ENCODE measurements at regions not wholly inside any gene's neighbourhood (a gene's known extent, or its start where the extent isn't known, plus 50 kb on each side); places are given as distances from the start of the nearest gene placed in this dataset.

DNA sequence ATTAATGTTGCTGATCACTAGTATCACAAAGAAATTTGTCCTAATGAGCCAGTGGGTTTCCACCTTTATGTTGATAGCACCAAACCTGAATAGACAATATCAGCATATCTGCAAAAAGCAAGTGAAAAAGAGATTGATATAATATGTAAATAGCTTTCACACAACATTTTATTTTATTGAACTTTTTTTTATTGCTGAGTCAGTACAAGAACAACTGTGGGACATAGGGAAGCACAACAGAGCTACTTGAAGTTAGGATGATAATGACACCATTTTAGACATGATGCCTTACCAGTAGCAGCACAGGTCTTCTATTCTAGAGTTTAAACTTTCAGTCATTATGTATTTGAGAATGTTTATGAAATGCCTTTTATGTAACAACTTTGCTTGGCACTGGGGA lies 554.1 kb upstream of the SETBP1 start:
- H3K27me3 Mint-ChIP-seq, result peaks cover 2 to 17% of the 10 kb centered on the region in 2 donors
- ATAC-seq, result no peak
- H3K9me3 Mint-ChIP-seq, result no peaks in the 10 kb centered on the region
- no peak for DNase-seq (ENCODE audit: low spot score)
- peaks cover 0 to 5% of the 10 kb centered on the region in 2 donors for H3K4me1 Mint-ChIP-seq (ENCODE audit: low read depth in 2 of 2)
- no peaks in the 10 kb centered on the region for H3K36me3 Mint-ChIP-seq
- H3K27ac Mint-ChIP-seq, result no peak overlapping the region
- no peak overlapping the region for H3K4me3 Mint-ChIP-seq

DNA sequence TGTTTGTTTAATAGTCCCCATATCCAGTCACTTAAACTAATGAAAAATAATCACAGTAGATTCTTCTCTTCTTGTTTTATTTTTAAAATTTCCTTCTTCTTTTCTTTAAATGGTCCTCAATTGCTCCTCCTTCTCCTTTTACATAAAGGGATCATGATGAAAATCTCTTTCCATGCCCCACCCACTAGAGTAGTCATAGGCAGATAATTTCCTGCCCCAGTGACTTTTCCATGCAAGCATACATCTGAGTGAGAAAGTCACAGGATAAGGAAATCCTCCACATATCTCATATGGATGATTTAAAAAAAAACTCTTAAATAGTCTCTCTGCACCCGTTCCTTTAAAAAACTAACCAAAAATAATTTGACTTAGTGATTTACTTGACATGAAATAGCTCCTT lies 552.3 kb upstream of the SETBP1 start:
- ATAC-seq, result no peak
- Mint-ChIP-seq H3K4me3 (no peak overlapping the region), H3K4me1 (ENCODE audit: low read depth in 2 of 2) (peaks cover 0 to 5% of the 10 kb centered on the region in 2 donors), H3K27me3 (peaks cover 2 to 20% of the 10 kb centered on the region in 2 donors), H3K9me3 (no peaks in the 10 kb centered on the region), H3K36me3 (no peaks in the 10 kb centered on the region), H3K27ac (no peak overlapping the region)
- DNase-seq (ENCODE audit: low spot score), result no peak

DNA sequence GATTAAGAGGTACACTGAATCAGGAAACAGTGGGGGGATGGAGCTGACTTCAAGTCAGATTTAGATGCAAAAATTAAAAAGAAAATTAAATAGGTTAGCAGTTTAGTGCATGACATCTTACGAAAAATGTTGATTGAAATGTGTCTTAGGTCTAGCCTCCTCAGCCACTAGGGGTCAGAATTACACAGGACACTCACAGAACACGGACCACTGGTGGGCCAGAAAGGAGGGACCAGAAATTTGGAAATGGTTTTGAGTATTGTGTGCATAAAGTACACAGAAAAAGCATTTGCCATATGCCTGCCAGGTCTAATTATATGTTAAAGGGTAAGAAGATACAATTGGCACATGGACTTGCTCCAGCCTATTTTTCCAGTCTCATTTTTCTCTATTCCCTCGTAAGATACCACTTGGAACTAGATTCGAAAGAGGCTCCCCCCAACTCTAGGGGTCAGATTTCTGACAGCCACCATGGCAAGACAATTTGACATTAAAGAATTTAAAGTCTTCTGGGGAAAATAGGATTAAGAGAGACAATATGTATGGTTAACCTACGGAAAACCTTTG lies 550.2 kb upstream of the SETBP1 start:
- Mint-ChIP-seq H3K27ac (no peak overlapping the region), H3K4me1 (ENCODE audit: low read depth in 2 of 2) (peaks cover 0 to 5% of the 10 kb centered on the region in 2 donors), H3K36me3 (no peaks in the 10 kb centered on the region), H3K27me3 (peaks cover 6 to 20% of the 10 kb centered on the region in 2 donors), H3K4me3 (no peak overlapping the region), H3K9me3 (peaks cover 4% of the 10 kb centered on the region)
- ATAC-seq, result no peak
- no peak for DNase-seq (ENCODE audit: low spot score)

DNA sequence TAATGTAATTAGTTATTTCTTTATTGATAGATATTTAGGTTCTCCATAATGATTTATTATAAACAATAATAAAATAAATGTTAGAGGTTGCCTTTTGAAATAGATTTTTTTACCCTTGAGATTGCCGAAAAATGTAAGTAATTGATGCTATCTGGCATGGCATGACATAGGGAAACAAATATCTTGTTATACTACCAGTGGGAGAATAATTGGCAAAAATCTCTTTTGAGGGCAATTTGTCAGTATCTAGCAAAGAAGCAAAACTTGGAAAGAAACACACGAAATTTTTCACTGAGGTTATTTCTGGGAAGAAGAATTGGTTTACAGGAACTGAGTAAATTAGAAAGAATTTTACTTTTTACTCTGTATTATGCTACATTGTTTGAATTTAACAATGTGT lies 547.2 kb upstream of the SETBP1 start:
- Mint-ChIP-seq H3K4me1 (ENCODE audit: low read depth in 2 of 2) (peaks cover 0 to 5% of the 10 kb centered on the region in 2 donors), H3K9me3 (peaks cover 4% of the 10 kb centered on the region), H3K36me3 (no peaks in the 10 kb centered on the region), H3K4me3 (no peak overlapping the region), H3K27me3 (peaks cover 4 to 26% of the 10 kb centered on the region in 2 donors), H3K27ac (no peak overlapping the region)
- no peak for DNase-seq (ENCODE audit: low spot score)
- ATAC-seq, result no peak

DNA sequence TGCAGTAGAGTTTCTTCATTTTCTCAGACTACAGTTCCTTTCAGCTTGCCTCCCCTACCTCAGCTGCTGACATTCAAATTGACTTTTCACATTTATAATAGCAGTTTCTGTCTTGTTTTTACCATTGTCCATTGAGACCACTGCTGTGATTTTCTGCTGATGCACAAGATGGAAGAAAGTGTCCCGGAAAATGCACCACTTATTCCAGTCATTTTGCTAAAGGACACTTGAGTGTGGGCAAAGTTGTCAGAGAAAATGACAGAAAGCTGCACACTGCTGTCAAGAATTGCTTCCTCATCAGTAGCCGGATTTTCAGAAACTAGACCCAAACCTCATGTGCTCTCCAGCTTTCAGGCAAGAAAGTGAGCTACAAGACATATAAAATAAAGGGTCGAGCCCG lies 546.2 kb upstream of the SETBP1 start:
- no peak for DNase-seq (ENCODE audit: low spot score)
- H3K9me3 Mint-ChIP-seq, result peaks cover 4% of the 10 kb centered on the region
- H3K4me3 Mint-ChIP-seq, result no peak overlapping the region
- peaks cover 0 to 5% of the 10 kb centered on the region in 2 donors for H3K4me1 Mint-ChIP-seq (ENCODE audit: low read depth in 2 of 2)
- no peaks in the 10 kb centered on the region for H3K36me3 Mint-ChIP-seq
- H3K27ac Mint-ChIP-seq, result no peak overlapping the region
- peaks cover 7 to 31% of the 10 kb centered on the region in 2 donors for H3K27me3 Mint-ChIP-seq
- ATAC-seq, result no peak

DNA sequence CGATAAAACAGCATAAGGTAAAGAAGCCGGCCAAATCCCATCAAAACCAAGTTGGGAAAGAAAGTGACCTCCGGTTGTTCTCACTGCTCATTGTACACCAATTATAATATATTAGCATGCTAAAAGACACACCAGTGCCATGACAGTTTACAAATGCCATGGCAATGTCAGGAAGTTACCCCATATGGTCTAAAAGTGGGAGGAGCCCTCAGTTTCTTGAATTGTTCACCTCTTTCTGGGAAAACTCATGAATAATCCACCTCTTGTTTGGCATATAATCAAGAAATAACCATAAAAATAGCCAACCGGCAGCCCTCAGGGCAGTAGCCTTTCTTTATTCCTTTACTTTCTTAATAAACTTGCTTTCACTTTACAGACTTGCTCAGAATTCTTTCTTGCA lies 544.9 kb upstream of the SETBP1 start:
- H3K27ac Mint-ChIP-seq, result no peak overlapping the region
- peaks cover 4% of the 10 kb centered on the region for H3K9me3 Mint-ChIP-seq
- H3K36me3 Mint-ChIP-seq, result no peaks in the 10 kb centered on the region
- no peak for ATAC-seq
- no peak overlapping the region for H3K4me3 Mint-ChIP-seq
- no peak for DNase-seq (ENCODE audit: low spot score)
- no peaks in the 10 kb centered on the region for H3K4me1 Mint-ChIP-seq (ENCODE audit: low read depth in 2 of 2)
- peaks cover 7 to 31% of the 10 kb centered on the region in 2 donors for H3K27me3 Mint-ChIP-seq

DNA sequence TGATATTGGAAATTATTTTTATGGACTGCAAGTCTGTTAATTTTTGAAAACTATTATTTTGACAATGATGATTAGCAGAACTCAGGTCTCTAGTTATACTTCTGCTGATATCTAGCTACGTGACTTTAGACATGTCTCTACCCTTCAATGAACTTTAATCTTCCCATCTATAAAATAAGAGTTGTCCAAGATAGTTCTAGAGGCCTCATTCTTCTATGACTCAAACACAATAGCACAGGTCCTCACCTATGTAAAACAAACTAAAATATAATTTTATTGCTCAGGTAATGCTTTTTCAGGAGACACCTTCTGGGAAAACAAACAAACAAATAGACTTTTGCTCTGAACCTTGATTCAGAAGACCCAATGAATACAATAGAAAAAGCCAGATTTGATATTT lies 544.4 kb upstream of the SETBP1 start:
- Mint-ChIP-seq H3K27me3 (peaks cover 7 to 30% of the 10 kb centered on the region in 2 donors), H3K4me1 (ENCODE audit: low read depth in 2 of 2) (no peaks in the 10 kb centered on the region), H3K36me3 (no peaks in the 10 kb centered on the region)

DNA sequence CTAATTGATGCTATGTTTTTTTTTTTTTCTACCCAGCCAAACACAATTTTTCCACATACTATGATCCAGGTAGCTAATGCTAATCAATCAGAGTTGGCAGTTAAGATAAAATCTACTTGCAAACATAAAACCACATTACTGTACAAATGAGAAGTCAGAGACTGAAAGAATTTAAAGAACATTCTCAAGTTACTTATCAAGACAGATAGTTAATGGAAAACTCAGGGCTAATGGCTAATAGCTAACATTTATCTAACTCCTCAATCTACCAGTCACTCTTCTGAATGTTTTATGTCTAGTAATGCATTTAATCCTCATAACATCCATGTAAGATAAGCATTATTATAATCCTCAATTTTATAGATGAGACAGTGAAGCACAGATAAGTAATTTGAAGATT lies 537.6 kb upstream of the SETBP1 start:
- H3K36me3 Mint-ChIP-seq, result no peaks in the 10 kb centered on the region
- H3K4me3 Mint-ChIP-seq, result no peak overlapping the region
- H3K9me3 Mint-ChIP-seq, result no peaks in the 10 kb centered on the region
- DNase-seq (ENCODE audit: low spot score) (no peak), ATAC-seq (no peak)
- no peak overlapping the region for H3K27ac Mint-ChIP-seq
- no peaks in the 10 kb centered on the region for H3K4me1 Mint-ChIP-seq (ENCODE audit: low read depth in 2 of 2)
- peaks cover 8 to 43% of the 10 kb centered on the region in 2 donors for H3K27me3 Mint-ChIP-seq

More for the DNA sequence above, 544.4 kb upstream of the SETBP1 start:
- DNase-seq (ENCODE audit: low spot score), result no peak
- ATAC-seq, result no peak
- Mint-ChIP-seq H3K27ac (no peak overlapping the region), H3K9me3 (peaks cover 4% of the 10 kb centered on the region), H3K4me3 (no peak overlapping the region)

DNA sequence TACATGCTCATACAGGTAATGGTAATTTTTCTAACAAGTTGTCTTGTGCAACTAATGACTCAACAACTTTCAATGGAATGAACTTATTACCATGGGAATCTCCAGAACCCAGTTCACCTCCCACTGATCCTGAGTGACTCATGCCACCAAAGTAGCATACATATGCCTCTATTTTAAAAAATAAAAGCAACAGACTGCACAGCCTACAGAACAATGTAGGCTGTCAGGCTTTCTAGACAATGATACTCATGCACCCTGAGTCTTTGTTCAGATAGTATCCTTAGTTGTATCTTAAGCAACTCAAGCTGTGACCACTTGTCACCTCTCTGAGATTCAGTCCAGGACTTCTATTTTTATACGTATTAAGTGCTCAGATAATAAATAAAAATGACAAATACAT lies 531.0 kb upstream of the SETBP1 start:
- Mint-ChIP-seq H3K27me3 (peaks cover 0 to 19% of the 10 kb centered on the region in 2 donors), H3K9me3 (no peaks in the 10 kb centered on the region), H3K36me3 (no peaks in the 10 kb centered on the region), H3K27ac (no peak overlapping the region), H3K4me3 (no peak overlapping the region), H3K4me1 (ENCODE audit: low read depth in 2 of 2) (no peaks in the 10 kb centered on the region)
- no peak for ATAC-seq
- DNase-seq (ENCODE audit: low spot score), result no peak

DNA sequence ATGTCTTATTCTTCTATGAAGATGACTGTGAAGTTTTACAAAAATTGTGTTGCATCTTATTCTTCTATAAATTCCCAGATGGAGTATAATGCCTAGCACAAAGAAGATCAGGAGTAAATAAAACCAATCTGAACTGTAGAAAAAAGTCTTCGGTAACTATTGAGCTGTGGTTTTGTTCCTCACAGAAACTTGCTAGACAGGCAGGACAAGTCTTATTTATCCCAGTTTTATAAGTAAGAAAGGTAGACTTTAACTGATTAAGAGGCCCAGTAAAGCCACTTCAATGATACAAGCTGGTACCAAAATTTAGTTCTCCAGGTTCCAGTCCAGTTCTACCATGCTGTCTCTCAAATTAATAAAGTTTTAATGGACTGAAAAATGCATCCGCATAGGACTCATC lies 526.7 kb upstream of the SETBP1 start:
- H3K9me3 Mint-ChIP-seq, result peaks cover 5% of the 10 kb centered on the region
- no peaks in the 10 kb centered on the region for H3K36me3 Mint-ChIP-seq
- H3K4me1 Mint-ChIP-seq (ENCODE audit: low read depth in 2 of 2), result no peaks in the 10 kb centered on the region
- H3K27ac Mint-ChIP-seq, result no peak overlapping the region
- no peaks in the 10 kb centered on the region for H3K27me3 Mint-ChIP-seq
- no peak for DNase-seq (ENCODE audit: low spot score)
- no peak overlapping the region for H3K4me3 Mint-ChIP-seq
- ATAC-seq, result no peak

DNA sequence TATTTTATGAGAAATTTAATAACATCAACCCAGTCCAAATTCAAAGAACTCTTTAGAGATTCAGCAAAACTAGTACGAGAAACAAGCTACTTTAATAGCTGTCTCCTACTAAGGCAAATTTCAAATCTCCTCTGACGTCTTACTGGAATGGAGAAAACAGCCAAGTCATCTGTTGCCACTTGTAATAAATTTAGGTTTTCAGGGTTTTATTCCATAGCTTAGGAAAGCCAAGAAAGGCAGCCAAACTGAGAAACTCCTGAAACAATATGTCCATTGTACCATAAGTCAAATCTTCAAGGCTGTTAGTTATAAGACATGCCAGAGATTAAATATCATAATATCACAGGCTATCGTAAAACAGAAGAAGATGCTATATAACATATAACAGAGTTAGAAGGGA lies 524.6 kb upstream of the SETBP1 start:
- no peak for ATAC-seq
- Mint-ChIP-seq H3K36me3 (no peaks in the 10 kb centered on the region), H3K4me3 (no peak overlapping the region)

DNA sequence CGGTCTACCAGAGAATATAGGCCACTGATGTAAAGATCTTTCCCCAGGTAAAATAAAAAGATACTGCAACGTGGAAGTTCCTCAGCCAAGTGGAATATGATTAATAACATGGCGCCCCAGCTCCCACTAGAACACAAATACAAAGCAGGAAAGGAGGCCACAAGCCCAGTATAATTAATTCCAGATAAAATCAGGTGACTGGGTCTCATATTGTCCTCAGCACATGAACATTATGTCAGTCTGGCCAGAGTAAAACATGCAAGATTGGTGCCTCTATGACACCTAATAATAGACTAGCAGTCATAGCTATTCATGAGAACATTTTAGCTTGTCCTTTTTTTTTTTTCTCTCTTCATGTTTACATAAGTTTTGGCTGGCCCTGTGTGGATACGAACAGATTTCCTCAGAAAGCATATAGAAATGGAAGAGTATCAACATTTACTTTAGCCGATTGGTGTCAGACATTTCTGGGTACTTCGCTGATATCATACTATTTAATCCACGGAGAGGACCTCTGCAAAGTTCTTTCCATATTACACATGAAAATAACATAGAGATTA lies 523.8 kb upstream of the SETBP1 start:
- DNase-seq (ENCODE audit: low spot score), result no peak
- Mint-ChIP-seq H3K36me3 (no peaks in the 10 kb centered on the region), H3K27me3 (no peaks in the 10 kb centered on the region), H3K4me3 (no peak overlapping the region), H3K4me1 (ENCODE audit: low read depth in 2 of 2) (no peaks in the 10 kb centered on the region), H3K27ac (no peak overlapping the region), H3K9me3 (peaks cover 5% of the 10 kb centered on the region)
- no peak for ATAC-seq

More for the DNA sequence above, 524.6 kb upstream of the SETBP1 start:
- Mint-ChIP-seq H3K4me1 (ENCODE audit: low read depth in 2 of 2) (no peaks in the 10 kb centered on the region), H3K9me3 (peaks cover 5% of the 10 kb centered on the region), H3K27ac (no peak overlapping the region), H3K27me3 (no peaks in the 10 kb centered on the region)
- no peak for DNase-seq (ENCODE audit: low spot score)

DNA sequence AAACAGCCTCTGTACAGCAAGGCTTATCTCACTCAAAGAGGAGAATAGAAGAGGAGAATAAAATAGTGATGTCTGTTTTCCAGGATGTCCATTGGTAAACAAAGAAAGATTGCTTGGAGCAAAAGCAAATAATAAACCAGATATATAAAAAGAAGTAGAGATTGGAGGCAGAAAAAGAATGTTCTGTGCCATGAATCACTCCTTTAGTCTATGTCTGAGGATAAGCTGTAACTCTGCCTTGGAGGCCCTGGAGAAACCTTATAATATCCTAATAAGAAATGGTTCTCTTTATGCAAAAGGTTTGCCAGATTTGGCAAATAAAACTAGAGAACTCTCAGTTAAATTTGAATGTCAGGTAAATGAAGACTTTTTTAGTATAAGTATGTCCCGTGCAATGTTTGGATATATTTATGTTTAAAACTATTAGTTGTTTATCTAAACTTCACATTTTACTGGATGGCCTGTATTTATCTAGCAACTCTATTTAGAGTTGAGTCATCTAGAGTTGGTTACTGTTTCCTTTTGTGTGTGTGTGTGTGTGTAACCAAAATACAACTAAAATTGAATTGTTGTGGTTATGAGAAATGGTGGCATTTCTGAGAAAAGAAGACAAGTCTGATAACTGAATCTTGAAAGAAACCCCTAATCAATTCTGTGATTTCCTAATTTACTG lies 510.3 kb upstream of the SETBP1 start:
- H3K27me3 Mint-ChIP-seq, result peaks cover 5 to 6% of the 10 kb centered on the region in 2 donors
- H3K36me3 Mint-ChIP-seq, result no peaks in the 10 kb centered on the region
- H3K9me3 Mint-ChIP-seq, result no peaks in the 10 kb centered on the region
- ATAC-seq (no peak), DNase-seq (ENCODE audit: low spot score) (no peak)
- no peaks in the 10 kb centered on the region for H3K4me1 Mint-ChIP-seq (ENCODE audit: low read depth in 2 of 2)
- H3K4me3 Mint-ChIP-seq, result no peak overlapping the region
- no peak overlapping the region for H3K27ac Mint-ChIP-seq

DNA sequence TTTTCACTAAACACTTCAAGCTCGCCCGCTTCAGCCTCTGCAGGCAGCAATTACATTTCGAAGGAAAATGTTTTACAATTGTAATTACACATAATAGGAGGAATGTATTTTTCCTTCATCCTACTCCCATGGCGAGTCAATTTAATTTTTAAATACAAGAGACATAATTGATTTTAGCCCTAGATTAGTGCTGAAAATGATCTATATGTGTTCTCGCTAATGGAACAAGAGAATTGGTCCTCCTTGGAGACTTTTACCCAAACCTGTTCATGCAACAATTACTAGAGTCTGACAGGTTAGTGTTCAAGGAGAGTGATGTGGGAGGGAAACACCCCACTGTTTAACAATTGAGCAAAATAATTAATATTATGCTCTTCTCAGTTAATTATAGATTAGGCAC lies 509.4 kb upstream of the SETBP1 start:
- Mint-ChIP-seq H3K4me1 (ENCODE audit: low read depth in 2 of 2) (no peaks in the 10 kb centered on the region), H3K4me3 (no peak overlapping the region), H3K9me3 (no peaks in the 10 kb centered on the region), H3K27ac (no peak overlapping the region), H3K27me3 (peaks cover 9 to 10% of the 10 kb centered on the region in 2 donors), H3K36me3 (no peaks in the 10 kb centered on the region)
- ATAC-seq, result no peak
- no peak for DNase-seq (ENCODE audit: low spot score)

Data from natural killer cell treated with Interleukin-12 subunit alpha and Interleukin-12 subunit beta and Interleukin-15 and Interleukin-18, amount 100 ng/mL, for 72 hours (primary cell).